Colon (tissue), 2 donors: ENCODE measurements at regions not wholly inside any gene's neighbourhood (a gene's known extent, or its start where the extent isn't known, plus 50 kb on each side); places are given as distances from the start of the nearest gene placed in this dataset.

Experiments used
- FAIRE-seq: peaks from 2 replicates; lab custom pipeline; 2012; peaks lifted over from hg19 to GRCh38; lab: Jason Lieb, UNC
- donor health status: control.
- donor health status: control.

DNA sequence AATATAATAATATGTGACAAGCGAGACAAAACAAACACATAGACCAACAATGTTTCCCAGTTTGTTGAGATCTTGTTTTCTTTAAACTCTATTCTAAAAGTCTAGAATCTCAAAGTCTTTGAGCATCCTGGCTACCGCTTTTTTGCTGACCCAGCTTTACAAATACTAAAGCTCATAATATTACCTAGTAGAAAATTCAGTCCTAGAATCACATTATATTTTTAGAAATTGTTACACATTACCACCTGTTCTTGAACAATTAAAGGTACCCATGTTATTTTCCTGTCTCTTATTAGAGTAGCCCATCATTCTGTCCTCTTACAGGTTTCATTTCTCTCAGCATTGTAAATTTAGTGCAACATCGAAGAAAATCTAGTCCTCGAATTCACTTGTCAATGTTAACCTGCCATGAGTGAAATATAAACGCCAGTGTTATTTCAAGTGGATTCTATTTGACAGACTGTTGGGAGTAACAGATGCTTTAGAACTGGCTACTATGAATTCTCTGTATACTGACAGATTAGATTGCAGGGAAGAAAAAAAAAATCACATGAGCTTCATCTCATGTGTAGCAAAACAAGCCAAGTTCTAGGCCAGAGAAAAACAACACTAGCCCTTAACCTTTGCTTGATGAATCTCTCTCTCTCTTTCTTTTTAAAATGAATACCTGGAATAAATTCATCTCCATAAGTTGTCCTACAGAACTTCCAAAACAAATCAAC lies 851.2 kb upstream of the ADAMTS5 start:
- FAIRE-seq: no peak

- no peak for FAIRE-seq
Observed at GRCh38 chr21:27817074-27817473, 850.2 kb upstream of the ADAMTS5 start.

DNA sequence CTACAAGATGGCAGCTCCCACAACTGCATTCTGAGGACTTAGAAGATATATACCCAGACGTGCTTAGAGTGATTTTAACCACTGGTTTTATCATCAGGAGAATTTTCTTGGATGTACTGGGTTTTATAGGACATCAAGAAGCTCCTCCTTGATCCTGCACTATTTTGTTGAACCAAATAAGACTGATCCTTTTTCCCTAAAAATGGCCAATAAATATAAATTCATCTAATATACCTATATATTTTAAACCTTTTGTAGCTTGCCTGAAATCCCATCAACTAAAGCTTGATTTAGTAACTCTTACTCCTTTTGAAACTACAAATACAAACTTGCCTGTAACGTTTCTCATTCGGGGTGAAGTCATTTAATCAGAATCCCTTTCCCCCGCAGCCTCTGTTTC lies 849.4 kb upstream of the ADAMTS5 start:
- FAIRE-seq: no peak

DNA sequence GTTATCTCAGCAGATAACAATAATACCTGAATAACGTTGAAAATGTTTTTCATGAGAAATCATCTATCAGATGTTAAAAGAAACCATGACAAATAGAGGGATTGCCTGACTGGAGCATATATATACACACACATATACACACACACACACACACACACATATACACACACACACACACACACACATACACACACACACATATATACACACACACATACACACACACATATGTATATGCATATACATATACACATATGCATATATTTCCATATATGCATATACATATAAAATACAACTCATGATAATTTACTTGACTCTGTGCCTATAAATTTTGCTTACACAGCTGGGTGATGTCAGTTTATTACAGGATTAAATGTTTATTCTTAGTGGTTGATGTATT lies 847.3 kb upstream of the ADAMTS5 start:
- FAIRE-seq: no peak

GRCh38 chr21:27813750-27814149 lies 846.9 kb upstream of the ADAMTS5 start:
- FAIRE-seq: no peak

DNA sequence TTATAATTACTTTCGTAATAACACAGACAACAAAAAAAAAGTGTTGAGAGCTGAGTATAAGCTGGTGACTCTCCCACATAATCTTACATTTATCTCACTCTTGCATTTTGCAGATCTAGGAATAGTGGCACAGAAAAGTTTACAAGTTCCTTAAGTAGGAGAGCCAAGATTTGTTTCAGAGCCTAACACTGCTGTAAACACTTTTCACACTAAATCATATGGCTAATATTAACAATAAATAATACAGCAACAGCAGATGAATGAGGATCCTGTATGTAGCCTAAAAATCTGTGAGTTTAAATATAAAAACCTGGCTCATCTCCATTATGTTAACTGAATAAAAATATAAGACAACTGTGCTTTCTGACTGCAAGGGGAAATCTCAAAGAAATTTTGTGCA lies 846.5 kb upstream of the ADAMTS5 start:
- no peak for FAIRE-seq

DNA sequence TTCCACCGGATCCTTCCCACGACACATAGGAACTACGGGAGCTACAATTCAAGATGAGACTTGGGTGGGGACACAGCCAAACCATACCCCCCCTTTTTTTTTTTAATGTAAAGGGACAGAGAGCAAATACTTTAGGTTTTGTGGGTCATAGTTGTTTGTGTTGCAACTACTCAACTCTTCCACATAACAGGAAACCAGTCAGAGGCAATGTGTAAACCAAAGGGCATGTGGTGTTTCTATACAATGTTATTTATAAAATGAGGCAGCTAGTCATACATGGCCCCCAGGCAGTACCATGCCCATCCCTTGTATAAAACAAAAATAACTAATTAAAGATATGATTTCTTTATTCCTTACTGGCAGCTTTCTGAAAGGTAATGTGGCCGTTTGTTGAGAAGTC lies 845.4 kb upstream of the ADAMTS5 start:
- FAIRE-seq: no peak

- FAIRE-seq: no peak
Observed at GRCh38 chr21:27808923-27809322, 842.0 kb upstream of the ADAMTS5 start.

DNA sequence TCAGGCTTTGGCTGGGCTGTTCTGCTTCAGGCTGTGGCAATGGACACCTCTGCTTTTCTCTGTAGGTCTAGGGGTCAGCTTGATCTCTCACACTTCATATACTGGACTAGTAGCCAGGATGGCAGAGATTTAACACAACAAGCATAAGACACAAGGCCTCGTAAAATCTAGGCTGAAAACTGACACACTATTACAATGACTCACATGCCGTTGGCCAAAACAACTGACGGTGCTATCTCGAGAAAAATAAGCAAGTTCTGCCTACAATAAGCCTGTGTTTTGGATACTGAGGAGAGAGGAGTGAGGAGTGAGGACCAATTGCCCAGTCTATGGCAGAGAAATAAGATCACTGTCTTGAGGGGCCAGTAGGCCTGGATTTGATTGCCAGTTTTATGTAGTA lies 840.7 kb upstream of the ADAMTS5 start:
- FAIRE-seq: no peak

DNA sequence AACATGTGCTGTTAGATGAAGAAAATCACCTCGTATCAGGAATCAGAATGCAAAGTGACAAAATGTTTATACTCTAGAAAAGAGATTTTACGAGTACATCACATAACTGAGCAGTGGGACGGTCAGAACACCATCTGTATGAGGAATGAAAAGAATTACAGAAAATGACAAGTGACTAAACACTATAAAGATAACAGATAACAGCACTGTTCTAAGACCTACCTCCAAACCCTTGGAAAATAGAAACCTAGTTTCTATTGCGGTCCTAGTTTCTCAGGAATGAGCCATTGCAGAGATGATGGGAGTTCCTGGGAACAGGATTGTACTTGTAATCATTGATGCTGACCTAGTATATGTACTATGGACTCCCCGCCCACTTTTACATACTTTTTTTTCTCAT lies 839.4 kb upstream of the ADAMTS5 start:
- FAIRE-seq: no peak

DNA sequence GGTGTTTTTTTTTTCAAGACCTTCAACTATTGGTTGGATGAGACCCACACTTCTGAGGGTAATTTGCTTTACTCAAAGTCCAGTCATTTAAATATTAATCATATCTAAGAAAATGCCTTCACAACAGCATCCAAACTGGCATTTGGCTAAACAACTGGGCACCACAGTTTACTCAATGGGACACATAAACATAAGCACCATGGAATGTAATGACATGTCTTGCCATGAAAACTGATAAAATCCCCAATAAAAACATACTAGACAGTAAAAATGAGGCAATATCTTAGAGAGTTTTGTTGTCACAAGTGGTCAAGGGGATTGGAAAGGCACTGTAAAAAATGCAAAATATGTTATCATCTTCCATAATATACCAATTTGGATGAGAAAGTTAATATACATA lies 838.8 kb upstream of the ADAMTS5 start:
- no peak for FAIRE-seq

DNA sequence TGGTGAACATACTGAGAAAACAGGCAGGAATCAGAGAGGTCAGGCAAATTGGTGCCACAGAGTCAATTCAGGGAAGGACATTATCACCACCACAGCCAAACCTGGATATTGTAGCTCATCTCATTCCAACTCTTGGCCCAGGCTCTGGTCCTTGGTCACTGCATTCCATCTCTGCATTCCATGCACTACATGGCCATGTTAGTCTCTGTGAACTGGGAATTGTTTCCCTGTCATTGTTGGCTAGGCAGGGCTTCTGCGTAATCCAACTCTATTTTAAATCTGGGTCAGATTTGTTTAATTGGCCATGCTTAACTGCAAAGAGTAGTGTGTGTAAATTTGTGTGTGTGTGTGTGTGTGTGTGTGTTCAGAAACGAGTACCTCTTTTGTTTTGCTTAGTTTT lies 837.6 kb upstream of the ADAMTS5 start:
- FAIRE-seq: no peak

DNA sequence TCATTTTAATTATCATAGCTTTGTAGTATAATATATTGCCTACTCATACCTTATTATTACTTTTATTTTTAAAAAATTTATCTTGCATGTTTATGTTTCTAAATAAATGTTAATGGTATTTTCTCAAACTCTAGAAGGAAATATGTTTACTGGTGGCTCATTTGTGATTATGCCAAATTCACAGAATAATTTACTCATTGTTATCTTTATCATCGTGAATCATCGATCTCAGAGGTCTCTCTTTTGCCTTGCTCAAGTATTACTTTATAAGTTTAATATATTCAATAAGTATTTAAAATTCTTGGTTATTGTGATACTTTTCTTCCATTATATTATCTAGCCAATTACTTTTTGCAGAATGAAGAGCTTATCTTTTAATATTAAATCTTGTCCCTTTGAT lies 836.7 kb upstream of the ADAMTS5 start:
- no peak for FAIRE-seq

GRCh38 chr21:27802816-27803475 lies 836.1 kb upstream of the ADAMTS5 start:
- FAIRE-seq: no peak

DNA sequence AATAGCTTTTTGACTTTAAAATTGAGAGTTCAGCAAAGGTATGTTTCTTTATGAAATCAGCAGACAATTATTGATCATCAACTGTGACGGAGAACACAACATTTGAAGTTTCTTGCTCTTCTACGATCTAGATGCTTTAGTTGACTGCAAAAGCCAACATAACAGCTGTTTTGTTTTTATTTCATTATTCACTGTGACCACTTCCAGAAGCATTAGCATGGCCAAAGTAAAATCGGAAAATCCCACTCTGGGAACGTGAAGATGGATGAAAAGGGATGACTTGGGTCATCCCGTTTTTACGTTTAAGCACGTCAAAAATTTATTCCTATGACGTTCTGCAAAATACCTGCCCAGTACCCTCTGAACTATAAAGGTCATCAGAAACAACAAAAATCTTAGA lies 833.0 kb upstream of the ADAMTS5 start:
- no peak for FAIRE-seq

DNA sequence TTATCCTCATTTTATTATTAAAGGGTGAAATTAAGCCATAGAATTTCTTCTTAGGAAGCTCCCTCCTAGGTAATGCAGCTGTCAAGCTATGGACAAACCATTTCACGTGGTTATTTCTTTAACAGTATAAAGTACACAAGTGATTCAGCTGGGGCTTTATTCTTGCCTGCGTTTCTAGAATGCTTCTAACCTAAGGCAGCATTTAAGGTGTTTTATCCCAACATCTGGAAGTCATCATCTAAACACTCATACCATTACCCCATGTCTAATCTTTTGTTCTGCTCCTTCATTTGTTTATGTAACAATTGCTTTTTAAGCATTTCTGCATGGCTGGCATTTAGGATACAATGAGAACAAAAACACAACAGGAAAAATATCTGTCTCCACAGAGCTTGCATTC lies 829.2 kb upstream of the ADAMTS5 start:
- FAIRE-seq: no peak

DNA sequence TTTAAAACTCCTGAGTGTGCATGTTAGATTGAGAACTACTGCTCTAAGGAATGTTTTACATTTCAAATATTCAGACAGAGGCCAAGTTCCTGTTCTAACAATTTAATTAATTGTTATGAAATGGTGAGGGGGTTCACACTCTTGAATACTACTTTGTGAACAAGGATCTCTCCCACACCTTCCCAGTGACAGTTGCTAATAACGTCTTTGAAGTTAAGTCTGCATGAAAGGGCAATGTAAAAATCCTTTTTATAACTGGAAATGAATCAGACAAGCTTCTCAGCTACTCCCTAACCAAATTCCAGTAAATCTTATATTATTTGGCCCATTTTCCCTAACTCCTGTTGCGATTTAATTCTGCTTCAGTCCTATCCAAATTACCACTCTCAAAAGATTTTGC lies 828.5 kb upstream of the ADAMTS5 start:
- FAIRE-seq: no peak

- FAIRE-seq: no peak
Observed at GRCh38 chr21:27793901-27794300, 827.0 kb upstream of the ADAMTS5 start.

DNA sequence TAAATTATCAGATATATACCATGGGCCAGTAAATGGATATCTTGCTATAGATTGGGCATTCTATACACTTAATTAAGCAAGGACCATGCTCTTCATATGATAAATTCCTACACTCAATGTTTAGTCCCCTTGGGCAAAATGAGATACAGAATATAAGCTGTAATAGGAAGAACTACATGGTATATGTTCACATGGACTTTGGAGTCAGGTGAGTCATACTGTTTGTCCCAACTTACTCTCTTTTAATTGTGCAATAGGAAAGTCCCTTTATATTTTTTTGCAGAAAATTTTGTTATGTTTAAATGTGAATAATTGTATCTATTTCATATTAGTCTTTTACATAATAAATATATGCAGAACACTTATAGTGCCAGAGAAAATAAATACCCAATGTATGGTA lies 820.2 kb upstream of the ADAMTS5 start:
- no peak for FAIRE-seq

DNA sequence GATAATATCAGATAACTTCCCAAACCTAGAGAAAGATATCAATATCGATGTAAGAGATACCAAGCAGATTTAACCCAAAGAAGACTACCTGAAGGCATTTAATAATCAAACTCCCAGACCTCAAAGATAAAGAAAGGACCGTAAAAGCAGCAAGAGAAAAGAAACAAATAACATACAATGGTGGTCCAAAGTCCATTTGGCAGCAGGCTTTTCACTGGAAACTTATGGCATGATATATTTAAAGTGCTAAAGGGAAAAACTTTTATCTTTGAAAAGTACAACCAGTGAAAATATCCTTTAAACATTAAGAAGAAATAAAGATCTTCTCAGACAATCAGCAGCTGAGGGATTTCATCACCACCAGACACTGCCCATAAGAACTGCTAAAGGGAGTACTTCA lies 812.7 kb upstream of the ADAMTS5 start:
- no peak for FAIRE-seq

- no peak for FAIRE-seq
Observed at GRCh38 chr21:27776925-27777553, 810.2 kb upstream of the ADAMTS5 start.

DNA sequence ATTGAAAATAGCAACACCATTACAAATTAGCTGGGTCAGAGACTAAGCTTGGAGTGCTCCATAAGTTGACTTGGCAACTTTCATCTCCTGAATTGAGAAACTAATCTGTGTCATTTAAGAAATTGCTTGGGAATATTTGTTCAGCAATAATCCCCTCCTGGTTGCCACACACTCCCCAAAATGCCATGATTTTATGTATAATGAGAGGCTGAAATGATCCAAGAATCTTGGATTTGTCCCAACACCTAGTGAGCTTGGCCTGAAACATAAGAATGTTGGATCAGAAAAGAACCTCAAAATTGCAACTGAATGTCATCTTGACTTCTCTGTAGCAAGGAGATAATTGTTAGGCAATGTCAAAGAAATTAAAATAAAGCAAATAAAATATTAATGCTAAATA lies 805.9 kb upstream of the ADAMTS5 start:
- no peak for FAIRE-seq

- FAIRE-seq: no peak
Observed at GRCh38 chr21:27771938-27772483, 805.1 kb upstream of the ADAMTS5 start.
